ENCODE measurements at regions not wholly inside any gene's neighbourhood (a gene's known extent, or its start where the extent isn't known, plus 50 kb on each side); places are given as distances from the start of the nearest gene placed in this dataset.

- Histone ChIP-seq H3K4me1 (no peaks in the 10 kb centered on the region), H3K4me3 (ENCODE audit: low read depth, low read length) (no peak overlapping the region), H2AFZ (no peak overlapping the region), H3K27ac (no peak overlapping the region), H3K36me3 (ENCODE audit: control insufficient read depth, insufficient read depth, low read length) (no peaks in the 10 kb centered on the region), H3K27me3 (ENCODE audit: control insufficient read depth, insufficient read depth, low read length) (no peaks in the 10 kb centered on the region), H3K9ac (no peak overlapping the region), H3K4me2 (ENCODE audit: low read length) (no peak overlapping the region), H3K9me3 (ENCODE audit: control insufficient read depth, low read length) (no peaks in the 10 kb centered on the region), H3K79me2 (no peaks in the 10 kb centered on the region)
- no peak for TF ChIP-seq CTCF (IDR thresholded peaks at IDR 0.05)
Observed at GRCh38 chr9:1946526-1947283, 68.4 kb upstream of the SMARCA2 start.

GRCh38 chr9:1947438-1947837 is 67.7 kb upstream of the SMARCA2 start:
- Histone ChIP-seq H3K9ac (no peak overlapping the region), H3K27ac (no peak overlapping the region)
- TF ChIP-seq CTCF (IDR thresholded peaks at IDR 0.05), result no peak

GRCh38 chr9:1948541-1948940 is 66.6 kb upstream of the SMARCA2 start:
- H3K79me2 ChIP-seq, result no peaks in the 10 kb centered on the region
- no peak overlapping the region for H3K9ac ChIP-seq
- no peak for TF ChIP-seq CTCF (IDR thresholded peaks at IDR 0.05)
- no peak overlapping the region for H2AFZ ChIP-seq
- H3K4me3 ChIP-seq (ENCODE audit: low read depth, low read length), result no peak overlapping the region
- no peaks in the 10 kb centered on the region for H3K36me3 ChIP-seq (ENCODE audit: control insufficient read depth, insufficient read depth, low read length)
- H3K4me1 ChIP-seq, result no peaks in the 10 kb centered on the region
- H3K27me3 ChIP-seq (ENCODE audit: control insufficient read depth, insufficient read depth, low read length), result no peaks in the 10 kb centered on the region
- no peak overlapping the region for H3K27ac ChIP-seq
- no peaks in the 10 kb centered on the region for H3K9me3 ChIP-seq (ENCODE audit: control insufficient read depth, low read length)
- H3K4me2 ChIP-seq (ENCODE audit: low read length), result no peak overlapping the region

More at GRCh38 chr9:1947438-1947837, 67.7 kb upstream of the SMARCA2 start:
- no peak overlapping the region for H3K4me3 ChIP-seq (ENCODE audit: low read depth, low read length)
- H3K9me3 ChIP-seq (ENCODE audit: control insufficient read depth, low read length), result no peaks in the 10 kb centered on the region
- no peak overlapping the region for H3K4me2 ChIP-seq (ENCODE audit: low read length)
- H2AFZ ChIP-seq, result no peak overlapping the region
- no peaks in the 10 kb centered on the region for H3K4me1 ChIP-seq
- no peaks in the 10 kb centered on the region for H3K36me3 ChIP-seq (ENCODE audit: control insufficient read depth, insufficient read depth, low read length)
- H3K79me2 ChIP-seq, result no peaks in the 10 kb centered on the region
- H3K27me3 ChIP-seq (ENCODE audit: control insufficient read depth, insufficient read depth, low read length), result no peaks in the 10 kb centered on the region

GRCh38 chr9:1951446-1951845 is 63.7 kb upstream of the SMARCA2 start:
- H3K4me2 ChIP-seq (ENCODE audit: low read length), result no peak overlapping the region
- no peak overlapping the region for H2AFZ ChIP-seq
- H3K36me3 ChIP-seq (ENCODE audit: control insufficient read depth, insufficient read depth, low read length), result no peaks in the 10 kb centered on the region
- no peaks in the 10 kb centered on the region for H3K79me2 ChIP-seq
- H3K4me1 ChIP-seq, result no peaks in the 10 kb centered on the region
- H3K9me3 ChIP-seq (ENCODE audit: control insufficient read depth, low read length), result no peaks in the 10 kb centered on the region
- no peak for TF ChIP-seq CTCF (IDR thresholded peaks at IDR 0.05)
- H3K4me3 ChIP-seq (ENCODE audit: low read depth, low read length), result no peak overlapping the region
- H3K9ac ChIP-seq, result no peak overlapping the region
- no peaks in the 10 kb centered on the region for H3K27me3 ChIP-seq (ENCODE audit: control insufficient read depth, insufficient read depth, low read length)
- H3K27ac ChIP-seq, result no peak overlapping the region

GRCh38 chr9:1952001-1952400 is 63.1 kb upstream of the SMARCA2 start:
- Histone ChIP-seq H2AFZ (no peak overlapping the region), H3K4me3 (ENCODE audit: low read depth, low read length) (no peak overlapping the region), H3K27me3 (ENCODE audit: control insufficient read depth, insufficient read depth, low read length) (no peaks in the 10 kb centered on the region), H3K27ac (no peak overlapping the region), H3K9ac (no peak overlapping the region), H3K4me2 (ENCODE audit: low read length) (no peak overlapping the region), H3K4me1 (no peaks in the 10 kb centered on the region), H3K36me3 (ENCODE audit: control insufficient read depth, insufficient read depth, low read length) (no peaks in the 10 kb centered on the region), H3K9me3 (ENCODE audit: control insufficient read depth, low read length) (no peaks in the 10 kb centered on the region), H3K79me2 (no peaks in the 10 kb centered on the region)
- no peak for TF ChIP-seq CTCF (IDR thresholded peaks at IDR 0.05)

Measured in parathyroid adenoma (tissue), 2 donors.